EL (cell line): ENCODE measurements at regions not wholly inside any gene's neighbourhood (a gene's known extent, or its start where the extent isn't known, plus 50 kb on each side); places are given as distances from the start of the nearest gene placed in this dataset.
"Not testable (repeated sequence)": the region's sequence is repeated elsewhere in the genome, so short reads cannot be mapped to it uniquely, and the experiment has no call there.

ENCODE experiments used
- DNase-seq: peaks from one replicate; pipeline ENCODE4 v3.0.0-alpha.2; 2016

- DNase-seq, result not testable (repeated sequence)
Observed at GRCh38 chr4:102397056-102397455, 51.8 kb upstream of the SLC39A8 start.

GRCh38 chr4:102399021-102399420 lies 53.7 kb upstream of the SLC39A8 start:
- DNase-seq, result no peak

- DNase-seq, result no peak
Observed at GRCh38 chr4:102400898-102401297, 55.6 kb upstream of the SLC39A8 start.

GRCh38 chr4:102402223-102402622 lies 56.9 kb upstream of the SLC39A8 start:
- no peak for DNase-seq

GRCh38 chr4:102403116-102403515 lies 57.8 kb upstream of the SLC39A8 start:
- no peak for DNase-seq

- DNase-seq, result no peak
Observed at GRCh38 chr4:102404431-102404969, 59.2 kb upstream of the SLC39A8 start.

GRCh38 chr4:102405821-102406401 lies 60.6 kb upstream of the SLC39A8 start:
- no peak for DNase-seq

GRCh38 chr4:102410884-102411283 lies 65.6 kb upstream of the SLC39A8 start:
- DNase-seq, result not testable (repeated sequence)

GRCh38 chr4:102411408-102411807 lies 66.1 kb upstream of the SLC39A8 start:
- DNase-seq, result no peak

- no peak for DNase-seq
Observed at GRCh38 chr4:102416765-102417164, 71.5 kb upstream of the SLC39A8 start.

- DNase-seq, result peak; percentile 43
Observed at GRCh38 chr4:102420563-102421398, 75.5 kb upstream of the SLC39A8 start.

- no peak for DNase-seq
Observed at GRCh38 chr4:102422843-102423242, 77.6 kb upstream of the SLC39A8 start.

- DNase-seq, result no peak
Observed at GRCh38 chr4:102423375-102423774, 77.8 kb upstream of the NFKB1 start.

GRCh38 chr4:102427371-102427998 lies 73.7 kb upstream of the NFKB1 start:
- no peak for DNase-seq

GRCh38 chr4:102428122-102428521 lies 73.0 kb upstream of the NFKB1 start:
- no peak for DNase-seq

- DNase-seq, result peak; percentile 91
Observed at GRCh38 chr4:102429553-102429952, 71.6 kb upstream of the NFKB1 start.

GRCh38 chr4:102430461-102430910 lies 70.7 kb upstream of the NFKB1 start:
- DNase-seq, result peak; percentile 10

GRCh38 chr4:102431608-102431961 lies 69.6 kb upstream of the NFKB1 start:
- DNase-seq, result no peak

GRCh38 chr4:102437111-102437510 lies 64.0 kb upstream of the NFKB1 start:
- DNase-seq, result no peak

GRCh38 chr4:102438396-102439235 lies 62.5 kb upstream of the NFKB1 start:
- DNase-seq, result peak; percentile 34

- peak; percentile 92 for DNase-seq
Observed at GRCh38 chr4:102439236-102439614, 61.9 kb upstream of the NFKB1 start.

- peak; percentile 71 for DNase-seq
Observed at GRCh38 chr4:102439812-102440211, 61.3 kb upstream of the NFKB1 start.

GRCh38 chr4:102440498-102440897 lies 60.7 kb upstream of the NFKB1 start:
- DNase-seq, result no peak
